A673 (cell line): ENCODE measurements at regions not wholly inside any gene's neighbourhood (a gene's known extent, or its start where the extent isn't known, plus 50 kb on each side); places are given as distances from the start of the nearest gene placed in this dataset.

Experiments used
- BruUV-seq: library from RNA; stranded (reverse); fragments of 400-500 nt; replicated peaks from 2 replicates; lab custom pipeline; 2021; lab: Mats Ljungman, UMichigan
- CTCF ChIA-PET: fragments of 300-600 bp; sonication (Branson Sonifier 250); formaldehyde crosslinking; loops from one replicate; lab custom pipeline; 2022; ENCODE audit warnings: antibody characterized with exemption; lab: Charles Lee
- POLR2A ChIA-PET: fragments of 300-600 bp; sonication (Branson Sonifier 250); formaldehyde crosslinking; loops from one replicate; lab custom pipeline; 2022; ENCODE audit warnings: antibody characterized with exemption; ENCODE audit not compliant: low non-redundant PET; lab: Charles Lee
- DNase-seq: peaks from one replicate; pipeline ENCODE4 v3.0.0-alpha.2; 2015; ENCODE audit warnings: low spot score
- H3K27ac ChIP-seq: fragments of 200-600 bp; sonication (generic); 2 replicates; pipeline ENCODE4 v1.5.1; 2016; ENCODE audit warnings: mixed run types, low read depth, mild to moderate bottlenecking, mixed read lengths, antibody characterized with exemption, low read length; ENCODE audit not compliant: poor library complexity, severe bottlenecking
- H3K27me3 ChIP-seq: fragments of 200-600 bp; sonication (generic); replicated peaks from 2 replicates; pipeline ENCODE4 v1.6.1; 2017; ENCODE audit warnings: mixed run types, low read depth, mild to moderate bottlenecking, mixed read lengths, antibody characterized with exemption, low read length; ENCODE audit not compliant: insufficient read depth, poor library complexity
- H3K36me3 ChIP-seq: fragments of 200-600 bp; sonication (generic); 2 replicates; pipeline ENCODE4 v1.6.1; 2016; ENCODE audit warnings: mixed run types, mild to moderate bottlenecking, mixed read lengths, antibody characterized with exemption, low read length; ENCODE audit not compliant: insufficient read depth, poor library complexity, severe bottlenecking
- H3K4me1 ChIP-seq: fragments of 200-600 bp; sonication (generic); 2 replicates; pipeline ENCODE4 v1.6.1; 2017; ENCODE audit warnings: mixed run types, mild to moderate bottlenecking, mixed read lengths, antibody characterized with exemption, low read length; ENCODE audit not compliant: insufficient read depth, poor library complexity, severe bottlenecking
- H3K4me3 ChIP-seq: fragments of 200-600 bp; sonication (generic); 2 replicates; pipeline ENCODE4 v1.5.1; 2016; ENCODE audit warnings: low read depth, mixed run types, mild to moderate bottlenecking, mixed read lengths, low read length; ENCODE audit not compliant: poor library complexity, severe bottlenecking
- H3K9me3 ChIP-seq: fragments of 200-600 bp; sonication (generic); 2 replicates; pipeline ENCODE4 v1.6.1; 2016; ENCODE audit warnings: mixed run types, low read depth, mild to moderate bottlenecking, mixed read lengths, antibody characterized with exemption, low read length; ENCODE audit not compliant: poor library complexity, severe bottlenecking
- CTCF ChIP-seq: fragments of 300-800, 200-600 bp; sonication (generic); conservative IDR thresholded peaks from 2 replicates; pipeline ENCODE4 v1.5.1; 2017; ENCODE audit warnings: low read depth, mild to moderate bottlenecking, antibody characterized with exemption, low read length, moderate library complexity, mixed read lengths
- EZH2 ChIP-seq: fragments of 200-600 bp; sonication (generic); IDR thresholded peaks from 2 replicates; pipeline ENCODE4 v1.6.1; 2017; ENCODE audit warnings: borderline replicate concordance, low read depth, mild to moderate bottlenecking, mixed read lengths, antibody characterized with exemption, low read length; ENCODE audit not compliant: poor library complexity, severe bottlenecking
- intact Hi-C: fragments of 100-400 bp; cut with micrococcal nuclease; formaldehyde crosslinking; loops from one replicate; pipeline ENCODE4 v1.10.0; 2022; ENCODE audit not compliant: unreplicated experiment

GRCh38 chr5:27208051-27208450 lies 169.7 kb upstream of the CDH9 start:
- H3K9me3 ChIP-seq, result peaks cover 10% of the 10 kb centered on the region
- no peak for DNase-seq
- no TSS peak for BruUV-seq
- no peak overlapping the region for H3K27ac ChIP-seq
- no peak for TF ChIP-seq CTCF
- TF ChIP-seq EZH2, result no peak
- ChIA-PET CTCF (no interaction called here), POLR2A (no interaction called here)
- intact Hi-C loops, result no loop called here
- no peaks in the 10 kb centered on the region for H3K4me1 ChIP-seq
- no peaks in the 10 kb centered on the region for H3K27me3 ChIP-seq
- H3K36me3 ChIP-seq, result no peaks in the 10 kb centered on the region
- no peak overlapping the region for H3K4me3 ChIP-seq

GRCh38 chr5:27191786-27192510 lies 153.6 kb upstream of the CDH9 start:
- POLR2A ChIA-PET, result no interaction called here
- no peaks in the 10 kb centered on the region for H3K36me3 ChIP-seq
- H3K4me1 ChIP-seq, result no peaks in the 10 kb centered on the region
- DNase-seq, result no peak
- CTCF ChIA-PET, result no interaction called here
- H3K4me3 ChIP-seq, result no peak overlapping the region
- BruUV-seq, result no TSS peak
- TF ChIP-seq EZH2 (no peak), CTCF (no peak)
- no peak overlapping the region for H3K27ac ChIP-seq
- H3K9me3 ChIP-seq, result peaks cover 4% of the 10 kb centered on the region
- intact Hi-C loops, result no loop called here
- H3K27me3 ChIP-seq, result no peaks in the 10 kb centered on the region

DNA sequence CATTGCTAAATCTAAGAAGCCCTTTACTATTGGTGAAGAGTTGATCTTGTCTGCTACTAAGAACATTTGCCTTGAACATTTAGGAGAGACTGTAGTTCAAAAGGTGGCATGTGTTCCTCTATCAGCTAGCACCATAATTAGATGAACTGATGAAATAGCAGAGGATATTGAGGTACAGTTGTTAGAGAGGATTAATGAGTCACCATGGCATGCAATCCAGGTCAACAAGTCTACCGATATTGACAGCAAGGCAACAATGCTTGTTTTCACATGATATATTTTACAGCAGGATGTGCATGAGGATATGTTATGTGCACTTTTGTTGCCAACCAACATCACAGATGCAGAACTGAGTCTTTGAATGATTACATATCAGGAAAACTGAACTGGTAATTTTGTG lies 134.3 kb upstream of the CDH9 start:
- POLR2A ChIA-PET, result no interaction called here
- no TSS peak for BruUV-seq
- DNase-seq, result no peak

More for the DNA sequence above, 134.3 kb upstream of the CDH9 start:
- H3K36me3 ChIP-seq, result no peaks in the 10 kb centered on the region
- H3K4me3 ChIP-seq, result no peak overlapping the region
- no peak for TF ChIP-seq EZH2
- TF ChIP-seq CTCF, result no peak
- H3K4me1 ChIP-seq, result no peaks in the 10 kb centered on the region
- H3K27ac ChIP-seq, result no peak overlapping the region
- intact Hi-C loops, result no loop called here
- CTCF ChIA-PET, result no interaction called here
- H3K9me3 ChIP-seq, result no peaks in the 10 kb centered on the region
- no peaks in the 10 kb centered on the region for H3K27me3 ChIP-seq
